ENCODE measurements at regions not wholly inside any gene's neighbourhood (a gene's known extent, or its start where the extent isn't known, plus 50 kb on each side); places are given as distances from the start of the nearest gene placed in this dataset.

DNA sequence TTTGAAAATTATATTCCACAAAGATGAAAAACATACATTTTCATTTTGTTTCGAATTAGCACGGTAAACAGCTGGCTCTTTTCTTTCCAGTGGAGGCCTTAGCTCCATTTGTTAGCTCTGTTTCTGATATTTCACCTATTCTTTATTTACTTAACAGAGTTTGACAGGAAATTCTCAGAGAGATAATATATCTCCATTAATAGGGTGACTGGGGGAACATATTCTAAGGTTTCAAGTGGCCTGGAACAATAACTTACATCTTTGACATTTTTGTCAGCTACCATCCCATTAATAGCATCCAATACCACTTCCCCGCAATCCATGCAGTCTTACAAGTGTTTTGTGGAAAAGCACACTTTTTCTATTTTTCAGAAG, 577.6 kb upstream of the MDFIC2 start:
- Histone ChIP-seq H3K79me2 (ENCODE audit: control insufficient read depth, insufficient read depth, low read length) (no peaks in the 10 kb centered on the region), H3K9me3 (replicated peaks; ENCODE audit: control insufficient read depth, insufficient read depth, low read length) (no peaks in the 10 kb centered on the region), H4K20me1 (replicated peaks; ENCODE audit: control insufficient read depth, extremely low read depth, insufficient read depth, low read length) (no peaks in the 10 kb centered on the region), H3K4me1 (ENCODE audit: control insufficient read depth, extremely low read depth, insufficient read depth, low read length) (no peaks in the 10 kb centered on the region), H3K4me2 (ENCODE audit: insufficient read depth, low read length) (no peak overlapping the region), H3K36me3 (ENCODE audit: control insufficient read depth in 2 of 2, extremely low read depth in 1 of 2, insufficient read depth in 2 of 2, low read length in 2 of 2) (no peaks in the 10 kb centered on the region), H3K4me3 (replicated peaks in 1 of 3; ENCODE audit: insufficient read depth in 1 of 3, low read depth in 1 of 3, low read length in 3 of 3) (no peak overlapping the region), H3K27me3 (ENCODE audit: control insufficient read depth in 2 of 2, insufficient read depth in 2 of 2, low read length in 2 of 2) (peaks cover 0 to 2% of the 10 kb centered on the region in 2 experiments), H3K27ac (ENCODE audit: insufficient read depth, low read depth, low read length) (no peak overlapping the region), H3K9ac (replicated peaks; ENCODE audit: extremely low read depth, insufficient read depth, low read length) (no peak overlapping the region), H2AFZ (ENCODE audit: low read depth, low read length) (no peak overlapping the region), H3K9me1 (replicated peaks; ENCODE audit: control insufficient read depth, extremely low read depth, insufficient read depth, low read length) (no peaks in the 10 kb centered on the region)
- dilution Hi-C loops (cut with MboI; ENCODE audit: extremely low pct_ligation_motif_present, low sequenced_read_pairs) (no loop called here), intact Hi-C loops (cut with micrococcal nuclease) (no loop called here)
- no peak for TF ChIP-seq MYC (IDR thresholded peaks at IDR 0.05; ENCODE audit: low read depth, low read length)
- TF ChIP-seq FOS (IDR thresholded peaks at IDR 0.05; ENCODE audit: borderline replicate concordance, insufficient read depth, low read length): no peak
- TF ChIP-seq CTCF (IDR thresholded peaks at IDR 0.05; ENCODE audit: extremely low read depth in 1 of 2, insufficient read depth in 1 of 2, low read depth in 1 of 2, low read length in 2 of 2): no peak
- TF ChIP-seq MAX (IDR thresholded peaks at IDR 0.05; ENCODE audit: insufficient read depth, insufficient read length): no peak
- no peak for TF ChIP-seq POLR2AphosphoS5 (IDR thresholded peaks at IDR 0.05; ENCODE audit: insufficient read depth, low read depth, low read length)
- no peak for TF ChIP-seq GATA2 (IDR thresholded peaks at IDR 0.05; ENCODE audit: insufficient read depth, insufficient read length, low read depth, low read length)
- TF ChIP-seq JUN (IDR thresholded peaks at IDR 0.05; ENCODE audit: borderline replicate concordance, insufficient read depth, insufficient read length, low read depth): no peak
- no peak for TF ChIP-seq POLR2A (IDR thresholded peaks at IDR 0.05; ENCODE audit: low read depth, low read length)
- no peak for TF ChIP-seq EZH2 (IDR thresholded peaks at IDR 0.05; ENCODE audit: borderline replicate concordance, low read depth, low read length, severe bottlenecking)
- ChIA-PET CTCF (interaction anchor here (0.9 to 1.5 kb wide), 2 partner anchors 132 to 173 kb away, joined by 3 to 4 read pairs; no protein-coding TSS in a partner anchor), POLR2A (no interaction called here)
- DNase-seq (ENCODE audit: low read depth, low spot score): no peak
- no TSS peak for BruUV-seq (replicated peaks)
- no peak for FAIRE-seq

Measured in endothelial cell of umbilical vein (primary cell).